SK-N-SH treated with all-trans-retinoic acid at 6 μM for 48 hours (cell line): ENCODE measurements at regions not wholly inside any gene's neighbourhood (a gene's known extent, or its start where the extent isn't known, plus 50 kb on each side); places are given as distances from the start of the nearest gene placed in this dataset.

ENCODE experiments used
- ARNTL ChIP-seq: fragments of 450-650 bp; formaldehyde crosslinking; IDR thresholded peaks from 2 replicates; pipeline ENCODE4 v1.5.0; 2020; ENCODE audit warnings: low read depth, mild to moderate bottlenecking, moderate library complexity, borderline replicate concordance
- BACH2 ChIP-seq: fragments of 250-450 bp; sonication (Bioruptor Pico); IDR thresholded peaks from 2 replicates; pipeline ENCODE4 v1.9.0; 2021; ENCODE audit warnings: mild to moderate bottlenecking, borderline replicate concordance
- CSDC2 ChIP-seq: fragments of 250-450 bp; sonication (Bioruptor Pico); IDR thresholded peaks from 2 replicates; pipeline ENCODE4 v1.5.0; 2020; ENCODE audit warnings: mild to moderate bottlenecking, moderate library complexity
- ESRRG ChIP-seq: fragments of 250-450 bp; sonication (Bioruptor Pico); IDR thresholded peaks from 2 replicates; pipeline ENCODE4 v1.6.1; 2021; ENCODE audit warnings: mild to moderate bottlenecking
- GLIS3 ChIP-seq: fragments of 250-450 bp; sonication (Bioruptor Pico); IDR thresholded peaks from 2 replicates; pipeline ENCODE4 v1.5.0; 2020; ENCODE audit warnings: mild to moderate bottlenecking, moderate library complexity
- ISL1 ChIP-seq: fragments of 250-450 bp; sonication (Bioruptor Pico); IDR thresholded peaks from 2 replicates; pipeline ENCODE4 v2.1.2; 2022; ENCODE audit warnings: mild to moderate bottlenecking, moderate library complexity
- SNAI2 ChIP-seq: fragments of 250-450 bp; sonication (Bioruptor Pico); IDR thresholded peaks from 2 replicates; pipeline ENCODE4 v1.5.0; 2020; ENCODE audit warnings: mild to moderate bottlenecking, moderate library complexity
- TOX ChIP-seq: fragments of 250-450 bp; sonication (Bioruptor Pico); IDR thresholded peaks from 2 replicates; pipeline ENCODE4 v1.8.0; 2021; ENCODE audit warnings: mild to moderate bottlenecking, moderate library complexity, borderline replicate concordance
- ZC3H10 ChIP-seq: fragments of 250-450 bp; sonication (Bioruptor Pico); IDR thresholded peaks from 2 replicates; pipeline ENCODE4 v1.5.1; 2021; ENCODE audit warnings: mild to moderate bottlenecking, moderate library complexity
- ZFP3 ChIP-seq: fragments of 250-450 bp; sonication (Bioruptor Pico); IDR thresholded peaks from 2 replicates; pipeline ENCODE4 v1.5.0; 2020; ENCODE audit warnings: mild to moderate bottlenecking, moderate library complexity
- ZFP30 ChIP-seq: fragments of 450-650 bp; formaldehyde crosslinking; IDR thresholded peaks from 2 replicates; pipeline ENCODE4 v1.5.0; 2022; ENCODE audit warnings: mild to moderate bottlenecking, moderate library complexity
- ZNF8 ChIP-seq: fragments of 450-650 bp; formaldehyde crosslinking; IDR thresholded peaks from 2 replicates; pipeline ENCODE4 v1.5.0; 2020; ENCODE audit warnings: mild to moderate bottlenecking, moderate library complexity
- TF ChIP-seq, protein P1 (sequence below): fragments of 250-450 bp; sonication (Bioruptor Pico); IDR thresholded peaks from 2 replicates; pipeline ENCODE4 v1.8.0; 2020; ENCODE audit warnings: mild to moderate bottlenecking, moderate library complexity, borderline replicate concordance

GRCh38 chr10:4050061-4050460 lies 265.1 kb upstream of the KLF6 start:
- TF ChIP-seq ZNF8 (CRISPR knock-in tag): no peak
- no peak for TF ChIP-seq ZFP3 (CRISPR knock-in tag)
- no peak for TF ChIP-seq ISL1 (CRISPR knock-in tag)
- TF ChIP-seq ARNTL: no peak
- TF ChIP-seq TOX (CRISPR knock-in tag): no peak
- TF ChIP-seq SNAI2 (CRISPR knock-in tag): no peak
- no peak for TF ChIP-seq CSDC2 (CRISPR knock-in tag)
- TF ChIP-seq GLIS3 (CRISPR knock-in tag): no peak
- TF ChIP-seq BACH2: no peak
- TF ChIP-seq ZC3H10 (CRISPR knock-in tag): no peak
- no peak for TF ChIP-seq ESRRG (CRISPR knock-in tag)
- TF ChIP-seq, protein P1, sequence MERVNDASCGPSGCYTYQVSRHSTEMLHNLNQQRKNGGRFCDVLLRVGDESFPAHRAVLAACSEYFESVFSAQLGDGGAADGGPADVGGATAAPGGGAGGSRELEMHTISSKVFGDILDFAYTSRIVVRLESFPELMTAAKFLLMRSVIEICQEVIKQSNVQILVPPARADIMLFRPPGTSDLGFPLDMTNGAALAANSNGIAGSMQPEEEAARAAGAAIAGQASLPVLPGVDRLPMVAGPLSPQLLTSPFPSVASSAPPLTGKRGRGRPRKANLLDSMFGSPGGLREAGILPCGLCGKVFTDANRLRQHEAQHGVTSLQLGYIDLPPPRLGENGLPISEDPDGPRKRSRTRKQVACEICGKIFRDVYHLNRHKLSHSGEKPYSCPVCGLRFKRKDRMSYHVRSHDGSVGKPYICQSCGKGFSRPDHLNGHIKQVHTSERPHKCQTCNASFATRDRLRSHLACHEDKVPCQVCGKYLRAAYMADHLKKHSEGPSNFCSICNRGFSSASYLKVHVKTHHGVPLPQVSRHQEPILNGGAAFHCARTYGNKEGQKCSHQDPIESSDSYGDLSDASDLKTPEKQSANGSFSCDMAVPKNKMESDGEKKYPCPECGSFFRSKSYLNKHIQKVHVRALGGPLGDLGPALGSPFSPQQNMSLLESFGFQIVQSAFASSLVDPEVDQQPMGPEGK (CRISPR knock-in tag): no peak
- no peak for TF ChIP-seq ZFP30 (CRISPR knock-in tag)
